Endodermal cell (in vitro differentiated cells): ENCODE measurements at regions not wholly inside any gene's neighbourhood (a gene's known extent, or its start where the extent isn't known, plus 50 kb on each side); places are given as distances from the start of the nearest gene placed in this dataset.
"Not testable (repeated sequence)": the region's sequence is repeated elsewhere in the genome, so short reads cannot be mapped to it uniquely, and the experiment has no call there.

Source experiments
- DNase-seq: peaks from one replicate; pipeline ENCODE4 v3.0.0-alpha.2; 2017
- H3K27ac ChIP-seq: 2 replicates; pipeline ENCODE4 v1.5.1; 2013; ENCODE audit warnings: mild to moderate bottlenecking, low read depth, low read length, moderate library complexity
- H3K27me3 ChIP-seq: 2 replicates; pipeline ENCODE4 v1.6.1; 2013; ENCODE audit warnings: mild to moderate bottlenecking, low read length, moderate library complexity; ENCODE audit not compliant: insufficient read depth, control insufficient read depth, poor library complexity, severe bottlenecking
- H3K36me3 ChIP-seq: 2 replicates; pipeline ENCODE4 v1.7.0; 2013; ENCODE audit warnings: mild to moderate bottlenecking, low read length, moderate library complexity; ENCODE audit not compliant: control insufficient read depth, insufficient read depth
- H3K4me1 ChIP-seq: one replicate; pipeline ENCODE4 v1.7.0; 2013; ENCODE audit warnings: low read length; ENCODE audit not compliant: control insufficient read depth, insufficient read depth
- H3K4me3 ChIP-seq: 2 replicates; pipeline ENCODE4 v1.5.1; 2013; ENCODE audit warnings: mild to moderate bottlenecking, low read length, moderate library complexity
- H3K9ac ChIP-seq: 2 replicates; pipeline ENCODE4 v1.6.1; 2013; ENCODE audit warnings: mild to moderate bottlenecking, low read length, moderate library complexity; ENCODE audit not compliant: poor library complexity, severe bottlenecking; ENCODE audit errors: extremely low read depth
- H3K9me3 ChIP-seq: 2 replicates; pipeline ENCODE4 v1.6.1; 2013; ENCODE audit warnings: mild to moderate bottlenecking, low read length, moderate library complexity; ENCODE audit not compliant: control insufficient read depth
- H3K27ac Mint-ChIP-seq: 2 replicates; pipeline ENCODE4 v1.8.0; 2020; ENCODE audit warnings: mixed read lengths
- H3K27me3 Mint-ChIP-seq: 2 replicates; pipeline ENCODE4 v1.8.0; 2021; ENCODE audit warnings: mild to moderate bottlenecking, mixed read lengths; ENCODE audit not compliant: insufficient read depth
- H3K36me3 Mint-ChIP-seq: 2 replicates; pipeline ENCODE4 v1.8.0; 2020; ENCODE audit warnings: low read depth, mixed read lengths
- H3K4me1 Mint-ChIP-seq: 2 replicates; pipeline ENCODE4 v1.8.0; 2020; ENCODE audit warnings: mixed read lengths
- H3K4me3 Mint-ChIP-seq: 2 replicates; pipeline ENCODE4 v1.8.0; 2020; ENCODE audit warnings: mild to moderate bottlenecking, moderate library complexity, mixed read lengths
- H3K9me3 Mint-ChIP-seq: 2 replicates; pipeline ENCODE4 v1.8.0; 2020; ENCODE audit warnings: mild to moderate bottlenecking, mixed read lengths
- CTCF ChIP-seq: fragments of 200-600 bp; sonication (generic); conservative IDR thresholded peaks from 2 replicates; pipeline ENCODE4 v1.5.0; 2021; ENCODE audit warnings: antibody characterized with exemption, mild to moderate bottlenecking
- WGBS, 2 experiments: methylation state at CpG; one replicate each; pipeline versions ENCODE4 v1.1.5 to v1.1.7; 2013; ENCODE audit warnings: missing lambda C conversion rate in 2 of 2, mixed read lengths in 1 of 2; ENCODE audit not compliant: insufficient coverage in 1 of 2, insufficient read length in 1 of 2; 5-methylcytosine and 5-hydroxymethylcytosine counted together

GRCh38 chr16:5207001-5207523 lies 109.5 kb upstream of the EEF2KMT start:
- 94 to 100% methylated on average over 22 to 26 of the region's 26 CpGs for WGBS, 2 experiments
- TF ChIP-seq CTCF: no peak
- H3K4me1 Mint-ChIP-seq: peaks cover 23% of the 10 kb centered on the region
- DNase-seq: no peak
- no peaks in the 10 kb centered on the region for H3K36me3 ChIP-seq
- H3K9me3 Mint-ChIP-seq: peaks cover 25% of the 10 kb centered on the region
- H3K9ac ChIP-seq: no peak overlapping the region
- no peak overlapping the region for H3K4me3 ChIP-seq
- H3K27ac ChIP-seq: no peak overlapping the region
- no peaks in the 10 kb centered on the region for H3K9me3 ChIP-seq
- no peaks in the 10 kb centered on the region for H3K4me1 ChIP-seq
- H3K27me3 Mint-ChIP-seq: peaks cover 15% of the 10 kb centered on the region
- H3K36me3 Mint-ChIP-seq: peaks cover 3% of the 10 kb centered on the region
- no peak overlapping the region for H3K27ac Mint-ChIP-seq
- no peaks in the 10 kb centered on the region for H3K27me3 ChIP-seq
- no peak overlapping the region for H3K4me3 Mint-ChIP-seq

GRCh38 chr16:5206331-5206990 lies 108.9 kb upstream of the EEF2KMT start:
- WGBS, 2 experiments: 80 to 91% methylated on average over 3 to 4 of the region's 4 CpGs
- no peak overlapping the region for H3K27ac Mint-ChIP-seq

DNA sequence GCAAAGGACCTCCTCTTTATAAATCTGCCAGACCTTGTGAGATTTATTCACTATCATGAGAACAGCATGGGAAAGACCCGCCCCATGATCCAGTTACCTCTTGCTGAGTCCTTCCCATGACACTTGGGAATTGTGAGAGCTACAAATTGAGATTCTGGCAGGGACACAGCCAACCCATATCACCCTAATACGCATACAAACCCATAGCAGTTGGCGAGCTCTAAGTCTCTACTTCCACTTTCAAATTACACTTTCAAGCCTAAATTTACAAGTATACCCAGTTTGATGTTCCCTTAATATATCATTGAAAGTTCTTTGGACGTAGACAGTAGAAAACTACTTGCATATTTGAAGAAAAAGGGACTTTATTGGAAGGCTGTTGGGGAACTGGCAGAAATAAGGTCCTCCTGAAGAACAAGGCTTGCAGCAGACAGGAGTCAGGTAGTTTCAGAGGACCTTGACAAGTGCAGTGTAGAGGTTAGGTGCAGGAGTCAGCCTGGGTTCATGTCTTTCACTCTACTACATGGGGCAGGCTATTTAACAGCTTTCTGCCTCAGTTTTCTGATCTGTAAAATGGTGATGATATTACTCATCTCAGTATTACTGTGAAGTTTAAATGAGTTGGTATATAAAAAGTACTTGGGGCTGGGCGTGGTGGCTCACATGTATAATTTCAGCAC lies 107.9 kb upstream of the EEF2KMT start:
- WGBS, 2 experiments: 83 to 88% methylated on average over 4 to 5 of the region's 5 CpGs
- Histone ChIP-seq H3K4me3 (no peak overlapping the region), H3K36me3 (no peaks in the 10 kb centered on the region), H3K9me3 (no peaks in the 10 kb centered on the region), H3K9ac (no peak overlapping the region), H3K4me1 (no peaks in the 10 kb centered on the region), H3K27me3 (no peaks in the 10 kb centered on the region), H3K27ac (no peak overlapping the region)
- DNase-seq: no peak
- H3K9me3 Mint-ChIP-seq: peaks cover 25% of the 10 kb centered on the region
- peaks cover 4% of the 10 kb centered on the region for H3K27me3 Mint-ChIP-seq
- no peak overlapping the region for H3K4me3 Mint-ChIP-seq
- no peak for TF ChIP-seq CTCF
- H3K36me3 Mint-ChIP-seq: peaks cover 3% of the 10 kb centered on the region
- no peak overlapping the region for H3K27ac Mint-ChIP-seq
- peaks cover 18% of the 10 kb centered on the region for H3K4me1 Mint-ChIP-seq

More at GRCh38 chr16:5206331-5206990, 108.9 kb upstream of the EEF2KMT start:
- no peaks in the 10 kb centered on the region for H3K9me3 ChIP-seq
- peaks cover 3% of the 10 kb centered on the region for H3K36me3 Mint-ChIP-seq
- H3K4me1 Mint-ChIP-seq: peaks cover 17% of the 10 kb centered on the region
- H3K36me3 ChIP-seq: no peaks in the 10 kb centered on the region
- H3K4me1 ChIP-seq: no peaks in the 10 kb centered on the region
- no peaks in the 10 kb centered on the region for H3K27me3 ChIP-seq
- H3K9ac ChIP-seq: no peak overlapping the region
- no peak overlapping the region for H3K27ac ChIP-seq
- H3K27me3 Mint-ChIP-seq: peaks cover 10% of the 10 kb centered on the region
- H3K4me3 Mint-ChIP-seq: no peak overlapping the region
- DNase-seq: no peak
- peaks cover 25% of the 10 kb centered on the region for H3K9me3 Mint-ChIP-seq
- H3K4me3 ChIP-seq: no peak overlapping the region
- no peak for TF ChIP-seq CTCF

GRCh38 chr16:5203675-5204074 lies 106.1 kb upstream of the EEF2KMT start:
- H3K4me1 Mint-ChIP-seq: peaks cover 11% of the 10 kb centered on the region
- 89 to 95% methylated on average over 4 to 8 of the region's 14 CpGs for WGBS, 2 experiments

More at GRCh38 chr16:5203675-5204074, 106.1 kb upstream of the EEF2KMT start:
- not testable (repeated sequence) for H3K27ac ChIP-seq, H3K4me3 Mint-ChIP-seq, DNase-seq, H3K27ac Mint-ChIP-seq, H3K27me3 Mint-ChIP-seq, H3K27me3 ChIP-seq, H3K4me1 ChIP-seq, H3K36me3 Mint-ChIP-seq, H3K9ac ChIP-seq, H3K4me3 ChIP-seq, H3K36me3 ChIP-seq, H3K9me3 ChIP-seq
- H3K9me3 Mint-ChIP-seq: peaks cover 25% of the 10 kb centered on the region
